K562 (cell line): ENCODE measurements at regions not wholly inside any gene's neighbourhood (a gene's known extent, or its start where the extent isn't known, plus 50 kb on each side); places are given as distances from the start of the nearest gene placed in this dataset.

Experiments
- ATAC-seq: fragments of 200-7000 bp; cut with Tn5 transposase; 3 replicates; pipeline ENCODE4 v1.9.1; 2020; ENCODE audit warnings: moderate library complexity
- BruUV-seq: library from RNA; stranded (reverse); fragments of 400-500 nt; replicated peaks from 2 replicates; lab custom pipeline; 2021; lab: Mats Ljungman, UMichigan
- CTCF ChIA-PET: fragments of 300-600 bp; formaldehyde crosslinking; extraction: SDS; loops from one replicate; lab custom pipeline; 2021; ENCODE audit warnings: low intra/inter-chr PET ratio; lab: Yijun Ruan, JAX
- POLR2A ChIA-PET: fragments of 300-600, 350-650 bp; sonication (Branson Sonifier 250); formaldehyde crosslinking; extraction: SDS; loops from one replicate; lab custom pipeline; 2021; ENCODE audit warnings: antibody characterized with exemption, inconsistent platforms; lab: Yijun Ruan, JAX
- DNase-seq, 4 experiments: peaks; one replicate each; pipeline versions ENCODE4 v3.0.0 to v3.0.0-alpha.2; 2011 to 2018; ENCODE audit warnings: low spot score in 3 of 4, mixed read lengths in 3 of 4; ENCODE audit errors: extremely low read depth in 1 of 4
- FAIRE-seq: peaks from 2 replicates; lab custom pipeline; 2011; peaks lifted over from hg19 to GRCh38; lab: Jason Lieb, UNC
- H2AFZ ChIP-seq: 2 replicates; pipeline ENCODE4 v1.6.0; 2011; ENCODE audit warnings: low read depth, low read length, control low read depth, inconsistent platforms
- H3K27ac ChIP-seq: fragments of 200-600 bp; 3 replicates; pipeline ENCODE4 v1.8.0; 2011; ENCODE audit warnings: low read depth, mild to moderate bottlenecking, control low read depth, inconsistent platforms, low read length, moderate library complexity, mixed read lengths; ENCODE audit errors: extremely low read depth
- H3K27me3 ChIP-seq, 2 experiments: fragments of 300-600 bp in 1 of 2; 2 replicates in 1 of 2; 3 replicates in 1 of 2; pipeline versions ENCODE4 v1.6.0 to v1.8.0; 2011; ENCODE audit warnings: inconsistent platforms in 2 of 2, low read length in 2 of 2, mild to moderate bottlenecking in 1 of 2, mixed read lengths in 1 of 2, moderate library complexity in 1 of 2; ENCODE audit not compliant: control insufficient read depth in 2 of 2, insufficient read depth in 2 of 2
- H3K36me3 ChIP-seq: fragments of 300-600 bp; 3 replicates; pipeline ENCODE4 v1.8.0; 2011; ENCODE audit warnings: mild to moderate bottlenecking, low read length, inconsistent platforms; ENCODE audit not compliant: control insufficient read depth, insufficient read depth
- H3K4me1 ChIP-seq, 2 experiments: fragments of 200-600 bp in 1 of 2; replicated peaks in 1 of 2; 2 replicates in 1 of 2; 3 replicates in 1 of 2; pipeline versions ENCODE4 v1.5.1 to v1.8.0; 2011; ENCODE audit warnings: inconsistent platforms in 2 of 2, low read length in 2 of 2, mild to moderate bottlenecking in 1 of 2, mixed read lengths in 1 of 2, moderate library complexity in 1 of 2; ENCODE audit not compliant: control insufficient read depth in 2 of 2, insufficient read depth in 2 of 2
- H3K4me2 ChIP-seq: 2 replicates; pipeline ENCODE4 v1.6.1; 2011; ENCODE audit warnings: low read length, control low read depth, inconsistent platforms, mixed read lengths; ENCODE audit not compliant: insufficient read depth
- H3K4me3 ChIP-seq: fragments of 200-600 bp; sonication (generic), shearing (Covaris generic); 2 replicates; pipeline ENCODE4 v1.5.1; 2016; ENCODE audit warnings: control low read depth, inconsistent platforms
- H3K79me2 ChIP-seq: fragments of 200-600 bp; 3 replicates; pipeline ENCODE4 v1.8.0; 2011; ENCODE audit warnings: low read length, inconsistent platforms; ENCODE audit not compliant: control insufficient read depth, insufficient read depth
- H3K9ac ChIP-seq, 2 experiments: 2 replicates each; pipeline versions ENCODE4 v1.6.0 to v1.6.1; 2011; ENCODE audit warnings: low read depth in 2 of 2, low read length in 2 of 2, control low read depth in 1 of 2, inconsistent platforms in 1 of 2, mild to moderate bottlenecking in 1 of 2, mixed read lengths in 1 of 2; ENCODE audit not compliant: insufficient read depth in 1 of 2
- H3K9me1 ChIP-seq: one replicate; pipeline ENCODE4 v1.6.0; 2011; ENCODE audit warnings: inconsistent platforms, mild to moderate bottlenecking, low read length, moderate library complexity; ENCODE audit not compliant: control insufficient read depth, insufficient read depth
- H3K9me3 ChIP-seq: replicated peaks from 2 replicates; pipeline ENCODE4 v1.5.1; 2011; ENCODE audit warnings: low read depth, low read length, inconsistent platforms; ENCODE audit not compliant: control insufficient read depth, insufficient read depth
- H4K20me1 ChIP-seq: replicated peaks from 2 replicates; pipeline ENCODE4 v1.6.1; 2011; ENCODE audit warnings: low read length, inconsistent platforms, mixed read lengths; ENCODE audit not compliant: control insufficient read depth, insufficient read depth
- CHCHD3 ChIP-seq: fragments of 250-450 bp; sonication (Bioruptor Pico); IDR thresholded peaks from 2 replicates; pipeline ENCODE4 v2.1.2; 2022; ENCODE audit warnings: mild to moderate bottlenecking
- CSDE1 ChIP-seq, 2 experiments: fragments of 450-650 bp; IDR thresholded peaks; 2 replicates each; pipeline ENCODE4 v1.6.1; 2016; ENCODE audit warnings: mild to moderate bottlenecking in 1 of 2
- DNMT1 ChIP-seq: fragments of 450-650 bp; IDR thresholded peaks from 2 replicates; pipeline ENCODE4 v1.6.1; 2016; ENCODE audit warnings: antibody characterized with exemption, mild to moderate bottlenecking
- GATAD2A ChIP-seq: fragments of 450-650 bp; IDR thresholded peaks from 2 replicates; pipeline ENCODE4 v1.6.1; 2017
- KDM2B ChIP-seq: fragments of 250-450 bp; sonication (Bioruptor Pico); IDR thresholded peaks from 2 replicates; pipeline ENCODE4 v1.8.0; 2021; ENCODE audit warnings: mild to moderate bottlenecking, moderate library complexity
- KLF13 ChIP-seq: fragments of 450-650 bp; IDR thresholded peaks from 2 replicates; pipeline ENCODE4 v1.6.1; 2016; ENCODE audit warnings: missing genetic modification characterization, low read depth, mild to moderate bottlenecking, missing compliant biosample characterization, moderate library complexity, borderline replicate concordance
- MYBL2 ChIP-seq, 2 experiments: fragments of 450-650 bp in 1 of 2; sonication (generic) in 1 of 2; formaldehyde crosslinking in 1 of 2; IDR thresholded peaks; 2 replicates each; pipeline versions ENCODE4 v1.6.1 to v1.8.1; 2017 to 2022; ENCODE audit warnings: borderline replicate concordance in 1 of 2, inconsistent platforms in 1 of 2, low read depth in 1 of 2, mild to moderate bottlenecking in 1 of 2, missing genetic modification reagents in 1 of 2, moderate library complexity in 1 of 2
- MYNN ChIP-seq, 2 experiments: sonication (generic); formaldehyde crosslinking in 1 of 2; IDR thresholded peaks; 2 replicates each; pipeline versions ENCODE4 v1.5.0 to v1.6.1; 2016 to 2020; ENCODE audit warnings: antibody characterized with exemption in 1 of 2, missing genetic modification reagents in 1 of 2
- RHOXF2B ChIP-seq: fragments of 250-450 bp; sonication (Bioruptor Pico); conservative IDR thresholded peaks from 2 replicates; pipeline ENCODE4 v1.5.1; 2021
- TCF7 ChIP-seq: sonication (generic); IDR thresholded peaks from 2 replicates; pipeline ENCODE4 v1.6.1; 2016; ENCODE audit warnings: antibody characterized with exemption, borderline replicate concordance
- ZKSCAN3 ChIP-seq: fragments of 250-450 bp; sonication (Bioruptor Pico); IDR thresholded peaks from 2 replicates; pipeline ENCODE4 v1.4.0; 2020
- WGBS: fragments of 100-300 bp; shearing (Covaris generic); methylation state at CpG from one replicate; pipeline ENCODE4 v1.1.6; 2016; ENCODE audit warnings: low coverage, mixed read lengths; ENCODE audit not compliant: insufficient coverage; ENCODE audit errors: missing lambda C conversion rate; 5-methylcytosine and 5-hydroxymethylcytosine counted together
- in situ Hi-C: fragments of 300-500 bp; cut with MboI; formaldehyde crosslinking; loops from 4 replicates; pipeline ENCODE4 v1.15.0; 2018; ENCODE audit warnings: inconsistent platforms, mixed read lengths
- intact Hi-C: fragments of 100-400 bp; cut with micrococcal nuclease; formaldehyde crosslinking; loops from 2 replicates; pipeline ENCODE4 v1.14.2; 2022
- TF ChIP-seq, protein P1 (sequence below): fragments of 250-450 bp; sonication (Bioruptor Pico); IDR thresholded peaks from 2 replicates; pipeline ENCODE4 v1.5.1; 2021; ENCODE audit warnings: mild to moderate bottlenecking
- TF ChIP-seq, protein P2 (sequence below), 2 experiments: fragments of 450-650 bp in 1 of 2; IDR thresholded peaks; 2 replicates each; pipeline ENCODE4 v1.6.1; 2011 to 2017; ENCODE audit warnings: low read depth in 2 of 2, antibody characterized with exemption in 1 of 2, borderline replicate concordance in 1 of 2, low read length in 1 of 2, mild to moderate bottlenecking in 1 of 2, mixed read lengths in 1 of 2; ENCODE audit not compliant: control insufficient read depth in 1 of 2
- TF ChIP-seq, protein P3 (sequence below): fragments of 450-650 bp; IDR thresholded peaks from one replicate; pipeline ENCODE4 v1.6.1; 2018; ENCODE audit warnings: mild to moderate bottlenecking, moderate library complexity; ENCODE audit not compliant: partially characterized antibody
- TF ChIP-seq, protein P4 (sequence below): sonication (generic); formaldehyde crosslinking; IDR thresholded peaks from 2 replicates; pipeline ENCODE4 v1.9.0; 2022; ENCODE audit warnings: mild to moderate bottlenecking, missing genetic modification reagents

DNA sequence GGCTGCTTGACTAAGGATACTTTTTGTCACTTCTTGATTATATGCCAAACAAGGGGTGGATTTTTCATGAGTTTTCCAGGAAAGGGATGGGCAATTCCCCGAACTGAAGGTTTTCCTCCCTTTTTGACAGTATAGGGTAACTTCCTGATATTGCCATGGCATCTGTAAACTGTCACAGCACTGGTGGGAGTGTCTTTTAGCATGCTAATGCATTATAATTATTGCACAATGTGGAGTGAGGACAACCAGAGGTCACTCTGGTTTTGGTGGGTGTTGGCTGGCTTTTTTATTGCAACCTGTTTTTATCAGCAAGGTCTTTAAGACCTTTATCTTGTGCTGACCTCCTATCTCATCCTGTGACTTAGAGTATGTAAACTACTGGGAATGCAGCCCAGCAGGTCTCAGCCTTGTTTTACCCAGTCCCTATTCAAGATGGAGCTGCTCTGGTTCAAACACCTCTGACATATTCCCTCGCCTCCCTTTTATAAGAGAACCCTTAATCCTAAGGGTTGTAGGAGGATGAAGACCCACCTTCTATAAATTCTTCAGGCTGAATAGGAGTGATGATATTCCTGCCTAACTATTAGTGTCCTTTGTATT is 471.2 kb downstream of the ATP23 start:
- H2AFZ ChIP-seq: no peak overlapping the region
- POLR2A ChIA-PET: no interaction called here
- CTCF ChIA-PET: no interaction called here
- DNase-seq (no peak), ATAC-seq (no peak), FAIRE-seq (no peak)
- H4K20me1 ChIP-seq: no peaks in the 10 kb centered on the region
- H3K9ac ChIP-seq: no peak overlapping the region
- no peak overlapping the region for H3K4me3 ChIP-seq
- in situ Hi-C loops (no loop called here), intact Hi-C loops (no loop called here)
- WGBS: 0% methylated on average over 2 of the region's 2 CpGs
- BruUV-seq: no TSS peak
- H3K9me3 ChIP-seq: no peaks in the 10 kb centered on the region
- no peak overlapping the region for H3K27ac ChIP-seq
- no peaks in the 10 kb centered on the region for H3K4me1 ChIP-seq
- H3K79me2 ChIP-seq: no peaks in the 10 kb centered on the region
- H3K9me1 ChIP-seq: no peaks in the 10 kb centered on the region
- H3K36me3 ChIP-seq: no peaks in the 10 kb centered on the region
- no peak overlapping the region for H3K4me2 ChIP-seq
- no peaks in the 10 kb centered on the region for H3K27me3 ChIP-seq
- TF ChIP-seq, protein P1, sequence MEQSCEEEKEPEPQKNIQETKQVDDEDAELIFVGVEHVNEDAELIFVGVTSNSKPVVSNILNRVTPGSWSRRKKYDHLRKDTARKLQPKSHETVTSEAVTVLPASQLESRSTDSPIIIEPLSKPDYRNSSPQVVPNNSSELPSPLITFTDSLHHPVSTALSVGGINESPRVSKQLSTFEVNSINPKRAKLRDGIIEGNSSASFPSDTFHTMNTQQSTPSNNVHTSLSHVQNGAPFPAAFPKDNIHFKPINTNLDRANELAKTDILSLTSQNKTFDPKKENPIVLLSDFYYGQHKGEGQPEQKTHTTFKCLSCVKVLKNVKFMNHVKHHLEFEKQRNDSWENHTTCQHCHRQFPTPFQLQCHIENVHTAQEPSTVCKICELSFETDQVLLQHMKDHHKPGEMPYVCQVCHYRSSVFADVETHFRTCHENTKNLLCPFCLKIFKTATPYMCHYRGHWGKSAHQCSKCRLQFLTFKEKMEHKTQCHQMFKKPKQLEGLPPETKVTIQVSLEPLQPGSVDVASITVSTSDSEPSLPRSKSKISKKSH (CRISPR knock-in tag): no peak
- TF ChIP-seq ZKSCAN3 (CRISPR knock-in tag): no peak
- TF ChIP-seq, protein P2, sequence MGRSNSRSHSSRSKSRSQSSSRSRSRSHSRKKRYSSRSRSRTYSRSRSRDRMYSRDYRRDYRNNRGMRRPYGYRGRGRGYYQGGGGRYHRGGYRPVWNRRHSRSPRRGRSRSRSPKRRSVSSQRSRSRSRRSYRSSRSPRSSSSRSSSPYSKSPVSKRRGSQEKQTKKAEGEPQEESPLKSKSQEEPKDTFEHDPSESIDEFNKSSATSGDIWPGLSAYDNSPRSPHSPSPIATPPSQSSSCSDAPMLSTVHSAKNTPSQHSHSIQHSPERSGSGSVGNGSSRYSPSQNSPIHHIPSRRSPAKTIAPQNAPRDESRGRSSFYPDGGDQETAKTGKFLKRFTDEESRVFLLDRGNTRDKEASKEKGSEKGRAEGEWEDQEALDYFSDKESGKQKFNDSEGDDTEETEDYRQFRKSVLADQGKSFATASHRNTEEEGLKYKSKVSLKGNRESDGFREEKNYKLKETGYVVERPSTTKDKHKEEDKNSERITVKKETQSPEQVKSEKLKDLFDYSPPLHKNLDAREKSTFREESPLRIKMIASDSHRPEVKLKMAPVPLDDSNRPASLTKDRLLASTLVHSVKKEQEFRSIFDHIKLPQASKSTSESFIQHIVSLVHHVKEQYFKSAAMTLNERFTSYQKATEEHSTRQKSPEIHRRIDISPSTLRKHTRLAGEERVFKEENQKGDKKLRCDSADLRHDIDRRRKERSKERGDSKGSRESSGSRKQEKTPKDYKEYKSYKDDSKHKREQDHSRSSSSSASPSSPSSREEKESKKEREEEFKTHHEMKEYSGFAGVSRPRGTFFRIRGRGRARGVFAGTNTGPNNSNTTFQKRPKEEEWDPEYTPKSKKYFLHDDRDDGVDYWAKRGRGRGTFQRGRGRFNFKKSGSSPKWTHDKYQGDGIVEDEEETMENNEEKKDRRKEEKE (IDR thresholded peaks at IDR 0.05; ENCODE audit: borderline replicate concordance in 1 of 2, control insufficient read depth in 1 of 2, low read depth in 2 of 2, low read length in 1 of 2): no peak
- TF ChIP-seq GATAD2A: no peak
- TF ChIP-seq KDM2B: no peak
- TF ChIP-seq RHOXF2B: no peak
- no peak for TF ChIP-seq MYBL2 (IDR thresholded peaks at IDR 0.05; ENCODE audit: low read depth)
- TF ChIP-seq MYBL2 (CRISPR knock-in tag; IDR thresholded peaks at IDR 0.05; ENCODE audit: borderline replicate concordance): no peak
- TF ChIP-seq, protein P3, sequence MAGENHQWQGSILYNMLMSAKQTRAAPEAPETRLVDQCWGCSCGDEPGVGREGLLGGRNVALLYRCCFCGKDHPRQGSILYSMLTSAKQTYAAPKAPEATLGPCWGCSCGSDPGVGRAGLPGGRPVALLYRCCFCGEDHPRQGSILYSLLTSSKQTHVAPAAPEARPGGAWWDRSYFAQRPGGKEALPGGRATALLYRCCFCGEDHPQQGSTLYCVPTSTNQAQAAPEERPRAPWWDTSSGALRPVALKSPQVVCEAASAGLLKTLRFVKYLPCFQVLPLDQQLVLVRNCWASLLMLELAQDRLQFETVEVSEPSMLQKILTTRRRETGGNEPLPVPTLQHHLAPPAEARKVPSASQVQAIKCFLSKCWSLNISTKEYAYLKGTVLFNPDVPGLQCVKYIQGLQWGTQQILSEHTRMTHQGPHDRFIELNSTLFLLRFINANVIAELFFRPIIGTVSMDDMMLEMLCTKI: no peak
- no peak for TF ChIP-seq DNMT1
- TF ChIP-seq MYNN (IDR thresholded peaks at IDR 0.05): no peak
- no peak for TF ChIP-seq MYNN (CRISPR knock-in tag; IDR thresholded peaks at IDR 0.05)
- TF ChIP-seq, protein P4, sequence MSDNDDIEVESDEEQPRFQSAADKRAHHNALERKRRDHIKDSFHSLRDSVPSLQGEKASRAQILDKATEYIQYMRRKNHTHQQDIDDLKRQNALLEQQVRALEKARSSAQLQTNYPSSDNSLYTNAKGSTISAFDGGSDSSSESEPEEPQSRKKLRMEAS (CRISPR knock-in tag): no peak
- TF ChIP-seq CHCHD3: no peak
- TF ChIP-seq CSDE1 (IDR thresholded peaks at IDR 0.05): no peak
- TF ChIP-seq TCF7: no peak
- no peak for TF ChIP-seq KLF13 (tag)
